ENCODE measurements at regions not wholly inside any gene's neighbourhood (a gene's known extent, or its start where the extent isn't known, plus 50 kb on each side); places are given as distances from the start of the nearest gene placed in this dataset.

DNA sequence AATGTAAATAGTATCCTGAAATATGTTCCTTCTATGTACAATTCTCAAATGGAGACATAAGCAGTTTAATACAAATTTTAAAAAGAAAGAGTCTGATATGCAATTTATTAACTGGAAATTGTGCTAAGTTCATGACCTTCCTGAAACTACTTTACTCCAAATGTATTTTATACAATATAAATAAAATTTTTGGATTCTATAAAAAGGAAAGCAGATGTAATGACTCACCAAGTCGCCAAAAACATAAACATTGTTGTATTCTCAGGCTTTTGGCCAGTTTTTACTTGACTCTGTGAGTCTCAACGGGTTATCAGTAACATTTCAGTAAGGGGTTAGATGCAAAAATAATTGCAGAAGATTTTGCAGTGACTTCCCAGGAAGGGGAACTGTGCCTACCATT lies 948.2 kb downstream of the EPHA3 start:
- intact Hi-C loops (cut with micrococcal nuclease) (no loop called here), dilution Hi-C loops (cut with MboI; ENCODE audit: extremely low pct_ligation_motif_present, low sequenced_read_pairs) (no loop called here)
- Histone ChIP-seq H3K9me1 (replicated peaks; ENCODE audit: control insufficient read depth, extremely low read depth, insufficient read depth, low read length) (no peaks in the 10 kb centered on the region), H2AFZ (ENCODE audit: low read depth, low read length) (no peak overlapping the region), H3K4me1 (ENCODE audit: control insufficient read depth, extremely low read depth, insufficient read depth, low read length) (no peaks in the 10 kb centered on the region), H3K27me3 (ENCODE audit: control insufficient read depth in 2 of 2, insufficient read depth in 2 of 2, low read length in 2 of 2) (no peaks in the 10 kb centered on the region), H3K9ac (replicated peaks; ENCODE audit: extremely low read depth, insufficient read depth, low read length) (no peak overlapping the region), H4K20me1 (replicated peaks; ENCODE audit: control insufficient read depth, extremely low read depth, insufficient read depth, low read length) (no peaks in the 10 kb centered on the region), H3K9me3 (replicated peaks; ENCODE audit: control insufficient read depth, insufficient read depth, low read length) (peaks cover 3% of the 10 kb centered on the region), H3K4me2 (ENCODE audit: insufficient read depth, low read length) (no peak overlapping the region), H3K27ac (ENCODE audit: insufficient read depth, low read depth, low read length) (no peak overlapping the region), H3K79me2 (ENCODE audit: control insufficient read depth, insufficient read depth, low read length) (no peaks in the 10 kb centered on the region), H3K4me3 (replicated peaks in 1 of 3; ENCODE audit: insufficient read depth in 1 of 3, low read depth in 1 of 3, low read length in 3 of 3) (no peak overlapping the region), H3K36me3 (ENCODE audit: control insufficient read depth in 2 of 2, extremely low read depth in 1 of 2, insufficient read depth in 2 of 2, low read length in 2 of 2) (no peaks in the 10 kb centered on the region)
- ChIA-PET CTCF (no interaction called here), POLR2A (no interaction called here)
- no peak for DNase-seq (ENCODE audit: low read depth, low spot score)
- TF ChIP-seq, protein P1, sequence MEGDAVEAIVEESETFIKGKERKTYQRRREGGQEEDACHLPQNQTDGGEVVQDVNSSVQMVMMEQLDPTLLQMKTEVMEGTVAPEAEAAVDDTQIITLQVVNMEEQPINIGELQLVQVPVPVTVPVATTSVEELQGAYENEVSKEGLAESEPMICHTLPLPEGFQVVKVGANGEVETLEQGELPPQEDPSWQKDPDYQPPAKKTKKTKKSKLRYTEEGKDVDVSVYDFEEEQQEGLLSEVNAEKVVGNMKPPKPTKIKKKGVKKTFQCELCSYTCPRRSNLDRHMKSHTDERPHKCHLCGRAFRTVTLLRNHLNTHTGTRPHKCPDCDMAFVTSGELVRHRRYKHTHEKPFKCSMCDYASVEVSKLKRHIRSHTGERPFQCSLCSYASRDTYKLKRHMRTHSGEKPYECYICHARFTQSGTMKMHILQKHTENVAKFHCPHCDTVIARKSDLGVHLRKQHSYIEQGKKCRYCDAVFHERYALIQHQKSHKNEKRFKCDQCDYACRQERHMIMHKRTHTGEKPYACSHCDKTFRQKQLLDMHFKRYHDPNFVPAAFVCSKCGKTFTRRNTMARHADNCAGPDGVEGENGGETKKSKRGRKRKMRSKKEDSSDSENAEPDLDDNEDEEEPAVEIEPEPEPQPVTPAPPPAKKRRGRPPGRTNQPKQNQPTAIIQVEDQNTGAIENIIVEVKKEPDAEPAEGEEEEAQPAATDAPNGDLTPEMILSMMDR (IDR thresholded peaks at IDR 0.05; ENCODE audit: extremely low read depth in 1 of 2, insufficient read depth in 1 of 2, low read depth in 1 of 2, low read length in 2 of 2): no peak
- TF ChIP-seq, protein P2, sequence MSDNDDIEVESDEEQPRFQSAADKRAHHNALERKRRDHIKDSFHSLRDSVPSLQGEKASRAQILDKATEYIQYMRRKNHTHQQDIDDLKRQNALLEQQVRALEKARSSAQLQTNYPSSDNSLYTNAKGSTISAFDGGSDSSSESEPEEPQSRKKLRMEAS (IDR thresholded peaks at IDR 0.05; ENCODE audit: insufficient read depth, insufficient read length): no peak
- TF ChIP-seq POLR2A (IDR thresholded peaks at IDR 0.05; ENCODE audit: low read depth, low read length): no peak
- TF ChIP-seq EZH2 (IDR thresholded peaks at IDR 0.05; ENCODE audit: borderline replicate concordance, low read depth, low read length, severe bottlenecking): no peak
- no peak for TF ChIP-seq MYC (IDR thresholded peaks at IDR 0.05; ENCODE audit: low read depth, low read length)
- no peak for TF ChIP-seq FOS (IDR thresholded peaks at IDR 0.05; ENCODE audit: borderline replicate concordance, insufficient read depth, low read length)
- no peak for FAIRE-seq
- BruUV-seq (replicated peaks): no TSS peak

Measured in endothelial cell of umbilical vein (primary cell).